ENCODE measurements at regions not wholly inside any gene's neighbourhood (a gene's known extent, or its start where the extent isn't known, plus 50 kb on each side); places are given as distances from the start of the nearest gene placed in this dataset.

- no peak for DNase-seq
Measured at GRCh38 chr18:28884304-28884703, 707.4 kb upstream of the CDH2 start.

- DNase-seq = no peak
Measured at GRCh38 chr18:28880856-28881255, 703.9 kb upstream of the CDH2 start.

GRCh38 chr18:28875059-28875458 lies 698.1 kb upstream of the CDH2 start:
- no peak for DNase-seq

- DNase-seq = no peak
Measured at GRCh38 chr18:28863396-28863795, 686.5 kb upstream of the CDH2 start.

GRCh38 chr18:28858248-28858647 lies 681.3 kb upstream of the CDH2 start:
- DNase-seq = no peak

- no peak for DNase-seq
Measured at GRCh38 chr18:28855989-28856388, 679.1 kb upstream of the CDH2 start.

GRCh38 chr18:28855524-28855923 lies 678.6 kb upstream of the CDH2 start:
- DNase-seq = no peak

- DNase-seq = no peak
Measured at GRCh38 chr18:28854964-28855363, 678.0 kb upstream of the CDH2 start.

GRCh38 chr18:28846958-28847357 lies 670.0 kb upstream of the CDH2 start:
- DNase-seq = no peak

GRCh38 chr18:28837100-28837499 lies 660.2 kb upstream of the CDH2 start:
- DNase-seq = no peak

GRCh38 chr18:28834889-28835288 lies 658.0 kb upstream of the CDH2 start:
- no peak for DNase-seq

- DNase-seq = no peak
Measured at GRCh38 chr18:28831908-28832307, 655.0 kb upstream of the CDH2 start.

- DNase-seq = no peak
Measured at GRCh38 chr18:28831476-28831875, 654.5 kb upstream of the CDH2 start.

- no peak for DNase-seq
Measured at GRCh38 chr18:28826107-28826506, 649.2 kb upstream of the CDH2 start.

- DNase-seq = no peak
Measured at GRCh38 chr18:28824183-28824574, 647.2 kb upstream of the CDH2 start.

GRCh38 chr18:28823506-28824182 lies 646.7 kb upstream of the CDH2 start:
- no peak for DNase-seq

GRCh38 chr18:28820353-28820752 lies 643.4 kb upstream of the CDH2 start:
- DNase-seq = no peak

GRCh38 chr18:28816155-28816554 lies 639.2 kb upstream of the CDH2 start:
- no peak for DNase-seq

GRCh38 chr18:28814365-28814764 lies 637.4 kb upstream of the CDH2 start:
- no peak for DNase-seq

- DNase-seq = no peak
Measured at GRCh38 chr18:28808373-28808772, 631.4 kb upstream of the CDH2 start.

- DNase-seq = no peak
Measured at GRCh38 chr18:28805491-28805890, 628.6 kb upstream of the CDH2 start.

GRCh38 chr18:28804512-28805202 lies 627.7 kb upstream of the CDH2 start:
- no peak for DNase-seq

- DNase-seq = no peak
Measured at GRCh38 chr18:28802546-28802945, 625.6 kb upstream of the CDH2 start.

- DNase-seq = no peak
Measured at GRCh38 chr18:28801876-28802275, 624.9 kb upstream of the CDH2 start.

Measured in activated CD4-positive, alpha-beta T cell treated with anti-CD3 and anti-CD28 coated beads, Interleukin-2, amount 50 U/mL, for 16 hours (primary cell).